ENCODE measurements at regions not wholly inside any gene's neighbourhood (a gene's known extent, or its start where the extent isn't known, plus 50 kb on each side); places are given as distances from the start of the nearest gene placed in this dataset.

DNA sequence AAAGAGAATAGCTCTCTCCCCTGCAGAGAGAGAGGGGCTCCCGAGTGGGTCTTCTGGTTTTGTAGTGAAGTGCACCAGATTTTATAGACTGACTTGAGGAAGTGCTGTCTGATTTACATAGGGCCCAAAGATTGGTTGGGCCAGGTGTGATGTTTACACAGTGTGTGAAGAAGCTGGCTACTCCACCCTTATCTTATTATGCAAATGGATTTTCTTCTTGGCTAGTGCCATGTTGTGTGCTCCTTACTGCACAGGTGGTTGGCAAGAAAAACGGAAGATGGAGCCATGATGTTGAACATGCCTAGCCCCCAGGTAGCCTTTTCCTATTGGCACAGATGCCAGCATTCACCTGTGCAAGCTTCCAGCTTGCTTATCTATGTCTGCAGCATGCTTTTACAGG, 112.4 kb upstream of the ARHGAP24 start:
- TF ChIP-seq CTCF (IDR thresholded peaks at IDR 0.05): no peak
- no peak for TF ChIP-seq POLR2A (IDR thresholded peaks at IDR 0.05)
- no peak overlapping the region for H3K4me3 ChIP-seq
- H3K9me3 ChIP-seq (replicated peaks in 1 of 3): no peaks in the 10 kb centered on the region
- H3K36me3 ChIP-seq (replicated peaks in 1 of 2): no peaks in the 10 kb centered on the region
- no peaks in the 10 kb centered on the region for H3K4me1 ChIP-seq (replicated peaks in 1 of 2)
- intact Hi-C loops (cut with DNase I): no loop called here
- H3K27me3 ChIP-seq: no peaks in the 10 kb centered on the region
- H3K27ac ChIP-seq: no peak overlapping the region
- 70 to 84% (median 73%) methylated on average over 2 of the region's 2 CpGs for WGBS, 4 donors
- DNase-seq: no peak

DNA sequence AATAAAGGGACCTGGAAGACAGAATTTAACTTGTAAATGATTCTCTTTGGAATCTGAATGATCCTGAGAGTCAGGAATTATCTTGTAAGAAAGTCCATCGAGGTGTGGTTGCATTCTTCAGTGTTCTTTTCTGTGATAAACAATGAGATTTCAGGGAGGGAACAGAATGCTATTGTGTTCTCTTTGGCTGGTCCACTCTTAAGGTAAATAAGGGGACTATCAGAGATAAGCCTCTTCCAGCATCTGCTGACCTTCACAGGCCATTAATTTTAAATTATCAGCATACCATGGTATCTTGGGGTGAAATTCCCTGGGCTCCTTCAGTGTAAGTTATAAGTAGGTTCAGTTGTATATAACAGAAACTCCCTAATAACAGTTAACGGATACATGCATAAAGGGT, 107.1 kb upstream of the ARHGAP24 start:
- H3K27me3 ChIP-seq: no peaks in the 10 kb centered on the region
- intact Hi-C loops (cut with DNase I): no loop called here
- no peak overlapping the region for H3K4me3 ChIP-seq
- DNase-seq: no peak
- no peak for TF ChIP-seq POLR2A (IDR thresholded peaks at IDR 0.05)
- no peak for TF ChIP-seq CTCF (IDR thresholded peaks at IDR 0.05)
- H3K36me3 ChIP-seq (replicated peaks in 1 of 2): no peaks in the 10 kb centered on the region
- WGBS, 4 donors: 54 to 77% (median 61%) methylated on average over 2 of the region's 2 CpGs
- no peak overlapping the region for H3K27ac ChIP-seq
- H3K9me3 ChIP-seq (replicated peaks in 1 of 3): no peaks in the 10 kb centered on the region
- no peaks in the 10 kb centered on the region for H3K4me1 ChIP-seq (replicated peaks in 1 of 2)

DNA sequence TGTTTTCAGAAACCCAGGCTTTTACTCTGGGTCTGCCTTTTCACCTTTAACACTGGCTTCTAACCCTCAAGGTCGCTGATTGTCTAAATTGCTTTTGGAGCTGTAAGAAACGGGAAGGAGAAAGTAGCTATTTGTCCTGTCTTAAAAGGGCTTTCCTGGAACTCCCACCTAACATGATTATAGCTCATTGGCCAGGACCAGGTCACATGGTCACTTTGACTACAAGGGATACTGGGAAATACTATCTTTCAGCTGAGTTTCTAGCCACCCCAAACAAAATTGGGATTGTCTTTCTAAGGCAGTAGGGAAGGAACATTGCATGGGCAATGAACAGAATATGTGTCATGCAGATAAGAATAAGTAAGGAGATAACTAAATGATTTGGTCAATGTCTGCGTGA, 106.7 kb upstream of the ARHGAP24 start:
- no peaks in the 10 kb centered on the region for H3K36me3 ChIP-seq (replicated peaks in 1 of 2)
- DNase-seq: no peak
- H3K9me3 ChIP-seq (replicated peaks in 1 of 3): no peaks in the 10 kb centered on the region
- WGBS, 4 donors: 46 to 56% (median 50%) methylated on average over 3 of the region's 3 CpGs
- H3K27me3 ChIP-seq: no peaks in the 10 kb centered on the region
- no peak overlapping the region for H3K4me3 ChIP-seq
- H3K27ac ChIP-seq: no peak overlapping the region
- H3K4me1 ChIP-seq (replicated peaks in 1 of 2): no peaks in the 10 kb centered on the region
- TF ChIP-seq CTCF (IDR thresholded peaks at IDR 0.05) (no peak), POLR2A (IDR thresholded peaks at IDR 0.05) (no peak)
- intact Hi-C loops (cut with DNase I): no loop called here

DNA sequence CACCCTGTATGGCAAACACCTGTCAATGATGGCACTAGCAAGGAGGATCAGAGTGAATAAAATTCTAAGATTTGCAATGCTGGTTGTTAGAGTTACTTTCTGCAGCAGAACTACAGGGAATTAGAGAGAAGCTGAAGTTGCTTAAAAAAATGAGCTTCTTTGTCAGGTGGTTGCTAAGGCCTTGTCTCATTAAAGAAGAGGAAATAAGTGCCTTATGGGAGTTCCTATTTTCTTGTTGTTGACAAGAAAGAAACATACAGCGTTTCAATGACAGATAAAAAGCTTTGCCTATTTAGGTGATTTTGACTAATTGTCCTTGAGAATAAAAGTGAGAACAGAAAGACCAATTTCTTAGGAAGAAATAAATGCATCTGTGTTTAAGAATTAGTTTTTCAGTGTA, 106.0 kb upstream of the ARHGAP24 start:
- WGBS, 4 donors: 28 to 50% (median 41%) methylated on average over 1 of the region's 1 CpG

More for the DNA sequence above, 106.0 kb upstream of the ARHGAP24 start:
- no peak for DNase-seq
- no peak overlapping the region for H3K4me3 ChIP-seq
- intact Hi-C loops (cut with DNase I): no loop called here
- H3K27me3 ChIP-seq: no peaks in the 10 kb centered on the region
- no peaks in the 10 kb centered on the region for H3K4me1 ChIP-seq (replicated peaks in 1 of 2)
- TF ChIP-seq CTCF (IDR thresholded peaks at IDR 0.05) (no peak), POLR2A (IDR thresholded peaks at IDR 0.05) (no peak)
- no peak overlapping the region for H3K27ac ChIP-seq
- no peaks in the 10 kb centered on the region for H3K36me3 ChIP-seq (replicated peaks in 1 of 2)
- no peaks in the 10 kb centered on the region for H3K9me3 ChIP-seq (replicated peaks in 1 of 3)
